HCT116 (cell line): ENCODE measurements at regions not wholly inside any gene's neighbourhood (a gene's known extent, or its start where the extent isn't known, plus 50 kb on each side); places are given as distances from the start of the nearest gene placed in this dataset.

ENCODE experiments used
- ATAC-seq: fragments of 200-7000 bp; cut with Tn5 transposase; 2 replicates; pipeline ENCODE4 v1.9.1; 2020; ENCODE audit warnings: mild to moderate bottlenecking, moderate library complexity
- BruUV-seq: library from RNA; stranded (reverse); fragments of 400-500 nt; replicated peaks from 2 replicates; lab custom pipeline; 2021; lab: Mats Ljungman, UMichigan
- CTCF ChIA-PET: fragments of 300-600 bp; sonication (Branson Sonifier 250); formaldehyde crosslinking; loops from one replicate; lab custom pipeline; 2021; ENCODE audit warnings: antibody characterized with exemption; lab: Charles Lee
- POLR2A ChIA-PET: fragments of 300-600, 350-600 bp; sonication (Branson Sonifier 250); formaldehyde crosslinking; loops from one replicate; lab custom pipeline; 2021; ENCODE audit warnings: antibody characterized with exemption; lab: Charles Lee
- RAD21 ChIA-PET, 2 experiments: fragments of 300-600 bp; sonication (Branson Sonifier 250); formaldehyde crosslinking; loops; one replicate each; lab custom pipeline; 2023; ENCODE audit warnings: low total read pairs in 2 of 2; ENCODE audit not compliant: uncharacterized antibody in 2 of 2, unreplicated experiment in 2 of 2, low non-redundant PET in 1 of 2; lab: Charles Lee
- DNase-seq: peaks from one replicate; pipeline ENCODE4 v3.0.0-alpha.2; 2010; ENCODE audit warnings: low read depth, low spot score
- H2AFZ ChIP-seq: fragments of 200-600 bp; shearing (Covaris generic), sonication (generic); 2 replicates; pipeline ENCODE4 v1.6.1; 2017; ENCODE audit warnings: low read depth, mixed run types, mixed read lengths, antibody characterized with exemption, low read length; ENCODE audit not compliant: poor library complexity, severe bottlenecking
- H3K27ac ChIP-seq: 2 replicates; pipeline ENCODE4 v1.5.1; 2012; ENCODE audit warnings: low read depth, low read length
- H3K27me3 ChIP-seq: fragments of 200-600 bp; sonication (generic); 2 replicates; pipeline ENCODE4 v1.6.1; 2016; ENCODE audit warnings: mixed run types, low read length, mixed read lengths; ENCODE audit not compliant: insufficient read depth
- H3K36me3 ChIP-seq, 2 experiments: fragments of 200-500 bp in 1 of 2; fragments of 200-600 bp in 1 of 2; sonication (Bioruptor generic) in 1 of 2; sonication (generic) in 1 of 2; 2 replicates each; pipeline versions ENCODE4 v1.5.1 to v1.6.1; 2014 to 2016; ENCODE audit warnings: low read length in 2 of 2, inconsistent platforms in 1 of 2, mixed read lengths in 1 of 2, mixed run types in 1 of 2; ENCODE audit not compliant: insufficient read depth in 2 of 2, control insufficient read depth in 1 of 2
- H3K4me1 ChIP-seq, 2 experiments: fragments of 200-600 bp in 1 of 2; sonication (generic) in 1 of 2; 2 replicates each; pipeline versions ENCODE4 v1.5.1 to v1.6.1; 2012 to 2017; ENCODE audit warnings: low read length in 2 of 2, inconsistent platforms in 1 of 2, mild to moderate bottlenecking in 1 of 2, mixed read lengths in 1 of 2, mixed run types in 1 of 2, moderate library complexity in 1 of 2; ENCODE audit not compliant: insufficient read depth in 2 of 2, control insufficient read depth in 1 of 2
- H3K4me2 ChIP-seq: fragments of 200-600 bp; sonication (generic); 2 replicates; pipeline ENCODE4 v1.6.1; 2017; ENCODE audit warnings: mixed run types, low read length, mixed read lengths
- H3K4me3 ChIP-seq, 2 experiments: fragments of 200-600 bp in 1 of 2; sonication (generic) in 1 of 2; replicated peaks in 1 of 2; 2 replicates each; pipeline ENCODE4 v1.5.1; 2011 to 2016; ENCODE audit warnings: low read length in 2 of 2, control low read depth in 1 of 2, low read depth in 1 of 2, mild to moderate bottlenecking in 1 of 2, mixed read lengths in 1 of 2, mixed run types in 1 of 2
- H3K79me2 ChIP-seq: fragments of 200-600 bp; sonication (generic); 2 replicates; pipeline ENCODE4 v1.6.1; 2017; ENCODE audit warnings: mild to moderate bottlenecking, mixed run types, low read length, moderate library complexity, mixed read lengths; ENCODE audit not compliant: insufficient read depth
- H3K9ac ChIP-seq: fragments of 200-600 bp; sonication (generic); 2 replicates; pipeline ENCODE4 v1.6.1; 2016; ENCODE audit warnings: low read length, mixed read lengths
- H3K9me2 ChIP-seq: fragments of 200-600 bp; sonication (generic), shearing (Covaris generic); 2 replicates; pipeline ENCODE4 v1.6.1; 2017; ENCODE audit warnings: mixed run types, mild to moderate bottlenecking, moderate library complexity; ENCODE audit not compliant: insufficient read depth
- H3K9me3 ChIP-seq, 2 experiments: fragments of 200-500 bp in 1 of 2; fragments of 200-600 bp in 1 of 2; sonication (Bioruptor generic) in 1 of 2; sonication (generic) in 1 of 2; 2 replicates each; pipeline ENCODE4 v1.6.1; 2014 to 2017; ENCODE audit warnings: low read length in 2 of 2, mixed read lengths in 2 of 2, inconsistent platforms in 1 of 2, low read depth in 1 of 2, mild to moderate bottlenecking in 1 of 2, mixed run types in 1 of 2, moderate library complexity in 1 of 2; ENCODE audit not compliant: control insufficient read depth in 1 of 2, insufficient read depth in 1 of 2
- H4K20me1 ChIP-seq: fragments of 200-600 bp; sonication (generic), shearing (Covaris generic); 2 replicates; pipeline ENCODE4 v1.6.1; 2017; ENCODE audit warnings: mixed run types, mild to moderate bottlenecking, moderate library complexity; ENCODE audit not compliant: insufficient read depth
- CEBPB ChIP-seq: IDR thresholded peaks from 2 replicates; pipeline ENCODE4 v1.6.1; 2012; ENCODE audit warnings: low read depth
- ELF1 ChIP-seq: IDR thresholded peaks from 2 replicates; pipeline ENCODE4 v1.6.1; 2012; ENCODE audit warnings: low read depth, borderline replicate concordance
- EZH2 ChIP-seq: fragments of 200-600 bp; sonication (generic); IDR thresholded peaks from 2 replicates; pipeline ENCODE4 v1.6.1; 2017; ENCODE audit warnings: antibody characterized with exemption, mixed run types
- EZH2phosphoT487 ChIP-seq: fragments of 200-600 bp; IDR thresholded peaks from 2 replicates; pipeline ENCODE4 v1.6.1; 2018; ENCODE audit warnings: antibody characterized with exemption, borderline replicate concordance
- FOSL1 ChIP-seq: IDR thresholded peaks from 2 replicates; pipeline ENCODE4 v1.6.1; 2012; ENCODE audit warnings: low read depth
- POLR2A ChIP-seq: IDR thresholded peaks from 2 replicates; pipeline ENCODE4 v1.7.0; 2011; ENCODE audit warnings: borderline replicate concordance; ENCODE audit not compliant: insufficient read depth, insufficient read length; ENCODE audit errors: extremely low read depth
- RAD21 ChIP-seq: IDR thresholded peaks from 2 replicates; pipeline ENCODE4 v1.6.1; 2012; ENCODE audit warnings: low read depth, mild to moderate bottlenecking
- SRF ChIP-seq: IDR thresholded peaks from 2 replicates; pipeline ENCODE4 v1.6.1; 2012; ENCODE audit warnings: low read depth
- TCF7L2 ChIP-seq: IDR thresholded peaks from 2 replicates; pipeline ENCODE4 v1.7.0; 2011; ENCODE audit warnings: borderline replicate concordance, inconsistent platforms; ENCODE audit not compliant: insufficient read depth, insufficient read length; ENCODE audit errors: extremely low read depth
- intact Hi-C: fragments of 100-400 bp; cut with micrococcal nuclease; formaldehyde crosslinking; loops from 2 replicates; pipeline ENCODE4 v1.10.0; 2022
- TF ChIP-seq, protein P1 (sequence below): IDR thresholded peaks from 2 replicates; pipeline ENCODE4 v1.6.1; 2012
- TF ChIP-seq, protein P2 (sequence below): IDR thresholded peaks from 2 replicates; pipeline ENCODE4 v1.6.1; 2012; ENCODE audit warnings: low read depth

DNA sequence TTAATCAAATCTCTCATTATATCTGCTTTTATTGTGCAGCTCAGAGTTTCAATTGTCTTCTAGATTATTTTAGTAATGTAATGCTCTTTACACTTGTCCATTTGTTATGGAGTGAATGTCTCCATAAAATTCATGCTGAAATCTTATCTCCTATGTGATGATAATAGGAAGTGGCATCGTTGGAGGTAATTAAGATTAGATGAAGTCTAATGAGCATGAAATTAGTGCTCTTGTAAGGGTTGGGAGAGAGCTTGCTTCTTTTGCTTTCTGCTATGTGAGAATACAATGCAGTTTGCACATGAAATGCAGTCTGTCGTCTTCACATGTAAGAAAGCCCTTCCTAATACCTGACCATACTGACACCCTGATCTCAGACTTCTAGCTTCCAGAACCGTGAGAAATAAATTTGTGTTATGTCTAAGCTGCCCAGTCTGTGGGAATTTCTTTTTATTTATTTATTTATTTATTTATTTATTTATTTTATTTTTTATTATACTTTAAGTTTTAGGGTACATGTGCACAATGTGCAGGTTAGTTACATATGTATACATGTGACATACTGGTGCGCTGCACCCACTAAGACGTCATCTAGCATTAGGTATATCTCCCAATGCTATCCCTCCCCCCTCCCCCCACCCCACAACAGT lies 1399.2 kb upstream of the CDH6 start:
- Histone ChIP-seq H4K20me1 (no peaks in the 10 kb centered on the region), H2AFZ (no peak overlapping the region)
- ATAC-seq: no peak

More for the DNA sequence above, 1399.2 kb upstream of the CDH6 start:
- no peaks in the 10 kb centered on the region for H3K36me3 ChIP-seq
- ChIA-PET POLR2A (no interaction called here), RAD21 (no interaction called here), CTCF (no interaction called here)
- H3K27ac ChIP-seq: no peak overlapping the region
- peaks cover 6 to 9% of the 10 kb centered on the region in 2 experiments; a peak in 2 of 4 replicates for H3K9me3 ChIP-seq
- no peak overlapping the region for H3K9ac ChIP-seq
- intact Hi-C loops: no loop called here
- H3K4me3 ChIP-seq: no peak overlapping the region
- no peaks in the 10 kb centered on the region for H3K9me2 ChIP-seq
- no peak for TF ChIP-seq FOSL1
- no peak for TF ChIP-seq SRF
- TF ChIP-seq, protein P1, sequence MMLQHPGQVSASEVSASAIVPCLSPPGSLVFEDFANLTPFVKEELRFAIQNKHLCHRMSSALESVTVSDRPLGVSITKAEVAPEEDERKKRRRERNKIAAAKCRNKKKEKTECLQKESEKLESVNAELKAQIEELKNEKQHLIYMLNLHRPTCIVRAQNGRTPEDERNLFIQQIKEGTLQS: no peak
- TF ChIP-seq EZH2phosphoT487: no peak
- TF ChIP-seq, protein P2, sequence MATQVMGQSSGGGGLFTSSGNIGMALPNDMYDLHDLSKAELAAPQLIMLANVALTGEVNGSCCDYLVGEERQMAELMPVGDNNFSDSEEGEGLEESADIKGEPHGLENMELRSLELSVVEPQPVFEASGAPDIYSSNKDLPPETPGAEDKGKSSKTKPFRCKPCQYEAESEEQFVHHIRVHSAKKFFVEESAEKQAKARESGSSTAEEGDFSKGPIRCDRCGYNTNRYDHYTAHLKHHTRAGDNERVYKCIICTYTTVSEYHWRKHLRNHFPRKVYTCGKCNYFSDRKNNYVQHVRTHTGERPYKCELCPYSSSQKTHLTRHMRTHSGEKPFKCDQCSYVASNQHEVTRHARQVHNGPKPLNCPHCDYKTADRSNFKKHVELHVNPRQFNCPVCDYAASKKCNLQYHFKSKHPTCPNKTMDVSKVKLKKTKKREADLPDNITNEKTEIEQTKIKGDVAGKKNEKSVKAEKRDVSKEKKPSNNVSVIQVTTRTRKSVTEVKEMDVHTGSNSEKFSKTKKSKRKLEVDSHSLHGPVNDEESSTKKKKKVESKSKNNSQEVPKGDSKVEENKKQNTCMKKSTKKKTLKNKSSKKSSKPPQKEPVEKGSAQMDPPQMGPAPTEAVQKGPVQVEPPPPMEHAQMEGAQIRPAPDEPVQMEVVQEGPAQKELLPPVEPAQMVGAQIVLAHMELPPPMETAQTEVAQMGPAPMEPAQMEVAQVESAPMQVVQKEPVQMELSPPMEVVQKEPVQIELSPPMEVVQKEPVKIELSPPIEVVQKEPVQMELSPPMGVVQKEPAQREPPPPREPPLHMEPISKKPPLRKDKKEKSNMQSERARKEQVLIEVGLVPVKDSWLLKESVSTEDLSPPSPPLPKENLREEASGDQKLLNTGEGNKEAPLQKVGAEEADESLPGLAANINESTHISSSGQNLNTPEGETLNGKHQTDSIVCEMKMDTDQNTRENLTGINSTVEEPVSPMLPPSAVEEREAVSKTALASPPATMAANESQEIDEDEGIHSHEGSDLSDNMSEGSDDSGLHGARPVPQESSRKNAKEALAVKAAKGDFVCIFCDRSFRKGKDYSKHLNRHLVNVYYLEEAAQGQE: no peak
- TF ChIP-seq TCF7L2: no peak
- TF ChIP-seq EZH2: no peak
- no peak for TF ChIP-seq ELF1
- no peak for TF ChIP-seq RAD21
- no peak for TF ChIP-seq CEBPB
- no peak for TF ChIP-seq POLR2A
- no peaks in the 10 kb centered on the region for H3K79me2 ChIP-seq
- H3K4me2 ChIP-seq: no peak overlapping the region
- DNase-seq: no peak
- no peaks in the 10 kb centered on the region for H3K27me3 ChIP-seq
- BruUV-seq: no TSS peak
- H3K4me1 ChIP-seq: no peaks in the 10 kb centered on the region
